ENCODE measurements at regions not wholly inside any gene's neighbourhood (a gene's known extent, or its start where the extent isn't known, plus 50 kb on each side); places are given as distances from the start of the nearest gene placed in this dataset.

DNA sequence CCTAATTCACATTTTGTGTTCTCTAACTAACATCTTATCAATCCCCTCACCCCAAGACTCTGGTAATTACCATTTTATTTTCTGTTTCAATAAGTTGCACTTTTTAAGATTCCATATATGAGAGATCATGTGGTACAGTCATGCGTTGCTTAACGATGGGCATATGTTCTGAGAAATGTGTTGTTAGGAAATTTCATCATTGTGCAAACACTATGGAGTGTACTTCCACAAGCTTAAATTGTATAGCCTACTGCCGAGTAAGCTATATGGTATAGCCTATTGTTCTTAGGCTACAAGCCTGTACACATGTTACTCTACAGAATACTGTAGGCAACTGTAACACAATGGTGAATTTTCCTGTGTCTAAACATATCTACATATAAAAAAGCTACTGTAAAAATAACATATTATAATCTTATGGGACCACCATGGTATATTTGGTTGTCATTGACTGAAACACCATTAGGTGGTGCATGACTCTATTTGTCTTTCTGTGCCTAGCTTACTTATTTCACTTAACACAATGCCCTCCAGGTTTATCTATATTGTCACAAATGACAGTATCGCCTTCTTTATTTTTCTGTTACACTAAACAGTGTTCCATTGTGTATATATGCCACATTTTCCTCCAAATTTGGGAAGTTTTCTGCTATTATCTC is 473.4 kb upstream of the LMO3 start:
- no peak for TF ChIP-seq TAF1 (IDR thresholded peaks at IDR 0.05; ENCODE audit: low read depth)
- TF ChIP-seq POLR2AphosphoS5 (IDR thresholded peaks at IDR 0.05): no peak

All from neural cell (in vitro differentiated cells).